ENCODE measurements at regions not wholly inside any gene's neighbourhood (a gene's known extent, or its start where the extent isn't known, plus 50 kb on each side); places are given as distances from the start of the nearest gene placed in this dataset.

GRCh38 chr2:238638100-238638981, 209.5 kb upstream of the TWIST2 start:
- DNase-seq: no peak

- no peak for DNase-seq
Measured at GRCh38 chr2:238638982-238639628, 208.8 kb upstream of the TWIST2 start.

GRCh38 chr2:238640486-238640885, 207.4 kb upstream of the TWIST2 start:
- DNase-seq: no peak

- no peak for DNase-seq
Measured at GRCh38 chr2:238642973-238643372, 204.9 kb upstream of the TWIST2 start.

GRCh38 chr2:238643400-238643907, 204.4 kb upstream of the TWIST2 start:
- DNase-seq: no peak

GRCh38 chr2:238644095-238645081, 203.5 kb upstream of the TWIST2 start:
- no peak for DNase-seq

- DNase-seq: no peak
Measured at GRCh38 chr2:238645095-238645494, 202.8 kb upstream of the TWIST2 start.

GRCh38 chr2:238645716-238646115, 202.2 kb upstream of the TWIST2 start:
- no peak for DNase-seq

GRCh38 chr2:238646281-238646680, 201.6 kb upstream of the TWIST2 start:
- no peak for DNase-seq

- DNase-seq: no peak
Measured at GRCh38 chr2:238646803-238647202, 201.1 kb upstream of the TWIST2 start.

- DNase-seq: no peak
Measured at GRCh38 chr2:238649123-238649522, 198.8 kb upstream of the TWIST2 start.

GRCh38 chr2:238649936-238650518, 197.9 kb upstream of the TWIST2 start:
- DNase-seq: no peak

GRCh38 chr2:238650536-238650935, 197.3 kb upstream of the TWIST2 start:
- DNase-seq: no peak

GRCh38 chr2:238651306-238652052, 196.4 kb upstream of the TWIST2 start:
- DNase-seq: no peak

- no peak for DNase-seq
Measured at GRCh38 chr2:238652053-238652770, 195.7 kb upstream of the TWIST2 start.

GRCh38 chr2:238652771-238653157, 195.1 kb upstream of the TWIST2 start:
- DNase-seq: no peak

GRCh38 chr2:238653431-238654109, 194.3 kb upstream of the TWIST2 start:
- DNase-seq: no peak

GRCh38 chr2:238654479-238655197, 193.2 kb upstream of the TWIST2 start:
- no peak for DNase-seq

- no peak for DNase-seq
Measured at GRCh38 chr2:238655198-238655860, 192.6 kb upstream of the TWIST2 start.

All from central memory CD4-positive, alpha-beta T cell (primary cell).